22Rv1 (cell line): ENCODE measurements at regions not wholly inside any gene's neighbourhood (a gene's known extent, or its start where the extent isn't known, plus 50 kb on each side); places are given as distances from the start of the nearest gene placed in this dataset.
"Not testable (repeated sequence)": the region's sequence is repeated elsewhere in the genome, so short reads cannot be mapped to it uniquely, and the experiment has no call there.

ENCODE experiments used
- ZFX ChIP-seq: fragments of 450-650 bp; IDR thresholded peaks from 2 replicates; pipeline ENCODE4 v1.6.1; 2017; ENCODE audit warnings: antibody characterized with exemption, borderline replicate concordance
- TF ChIP-seq, protein P1 (sequence below): fragments of 450-650 bp; IDR thresholded peaks from 2 replicates; pipeline ENCODE4 v1.5.1; 2017; ENCODE audit warnings: mild to moderate bottlenecking

- TF ChIP-seq, protein P1, sequence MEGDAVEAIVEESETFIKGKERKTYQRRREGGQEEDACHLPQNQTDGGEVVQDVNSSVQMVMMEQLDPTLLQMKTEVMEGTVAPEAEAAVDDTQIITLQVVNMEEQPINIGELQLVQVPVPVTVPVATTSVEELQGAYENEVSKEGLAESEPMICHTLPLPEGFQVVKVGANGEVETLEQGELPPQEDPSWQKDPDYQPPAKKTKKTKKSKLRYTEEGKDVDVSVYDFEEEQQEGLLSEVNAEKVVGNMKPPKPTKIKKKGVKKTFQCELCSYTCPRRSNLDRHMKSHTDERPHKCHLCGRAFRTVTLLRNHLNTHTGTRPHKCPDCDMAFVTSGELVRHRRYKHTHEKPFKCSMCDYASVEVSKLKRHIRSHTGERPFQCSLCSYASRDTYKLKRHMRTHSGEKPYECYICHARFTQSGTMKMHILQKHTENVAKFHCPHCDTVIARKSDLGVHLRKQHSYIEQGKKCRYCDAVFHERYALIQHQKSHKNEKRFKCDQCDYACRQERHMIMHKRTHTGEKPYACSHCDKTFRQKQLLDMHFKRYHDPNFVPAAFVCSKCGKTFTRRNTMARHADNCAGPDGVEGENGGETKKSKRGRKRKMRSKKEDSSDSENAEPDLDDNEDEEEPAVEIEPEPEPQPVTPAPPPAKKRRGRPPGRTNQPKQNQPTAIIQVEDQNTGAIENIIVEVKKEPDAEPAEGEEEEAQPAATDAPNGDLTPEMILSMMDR: not testable (repeated sequence)
- TF ChIP-seq ZFX: not testable (repeated sequence)
These were observed 76.0 kb upstream of the GOLGA6L4 start for GRCh38 chr15:84159346-84160269.
